HCT116 (cell line): ENCODE measurements at regions not wholly inside any gene's neighbourhood (a gene's known extent, or its start where the extent isn't known, plus 50 kb on each side); places are given as distances from the start of the nearest gene placed in this dataset.

Experiments used
- ATAC-seq: fragments of 200-7000 bp; cut with Tn5 transposase; 2 replicates; pipeline ENCODE4 v1.9.1; 2020; ENCODE audit warnings: mild to moderate bottlenecking, moderate library complexity
- BruUV-seq: library from RNA; stranded (reverse); fragments of 400-500 nt; replicated peaks from 2 replicates; lab custom pipeline; 2021; lab: Mats Ljungman, UMichigan
- CTCF ChIA-PET: fragments of 300-600 bp; sonication (Branson Sonifier 250); formaldehyde crosslinking; loops from one replicate; lab custom pipeline; 2021; ENCODE audit warnings: antibody characterized with exemption; lab: Charles Lee
- POLR2A ChIA-PET: fragments of 300-600, 350-600 bp; sonication (Branson Sonifier 250); formaldehyde crosslinking; loops from one replicate; lab custom pipeline; 2021; ENCODE audit warnings: antibody characterized with exemption; lab: Charles Lee
- RAD21 ChIA-PET, 2 experiments: fragments of 300-600 bp; sonication (Branson Sonifier 250); formaldehyde crosslinking; loops; one replicate each; lab custom pipeline; 2023; ENCODE audit warnings: low total read pairs in 2 of 2; ENCODE audit not compliant: uncharacterized antibody in 2 of 2, unreplicated experiment in 2 of 2, low non-redundant PET in 1 of 2; lab: Charles Lee
- DNase-seq: peaks from one replicate; pipeline ENCODE4 v3.0.0-alpha.2; 2010; ENCODE audit warnings: low read depth, low spot score
- H2AFZ ChIP-seq: fragments of 200-600 bp; shearing (Covaris generic), sonication (generic); 2 replicates; pipeline ENCODE4 v1.6.1; 2017; ENCODE audit warnings: low read depth, mixed run types, mixed read lengths, antibody characterized with exemption, low read length; ENCODE audit not compliant: poor library complexity, severe bottlenecking
- H3K27ac ChIP-seq: 2 replicates; pipeline ENCODE4 v1.5.1; 2012; ENCODE audit warnings: low read depth, low read length
- H3K27me3 ChIP-seq: fragments of 200-600 bp; sonication (generic); 2 replicates; pipeline ENCODE4 v1.6.1; 2016; ENCODE audit warnings: mixed run types, low read length, mixed read lengths; ENCODE audit not compliant: insufficient read depth
- H3K36me3 ChIP-seq, 2 experiments: fragments of 200-500 bp in 1 of 2; fragments of 200-600 bp in 1 of 2; sonication (Bioruptor generic) in 1 of 2; sonication (generic) in 1 of 2; 2 replicates each; pipeline versions ENCODE4 v1.5.1 to v1.6.1; 2014 to 2016; ENCODE audit warnings: low read length in 2 of 2, inconsistent platforms in 1 of 2, mixed read lengths in 1 of 2, mixed run types in 1 of 2; ENCODE audit not compliant: insufficient read depth in 2 of 2, control insufficient read depth in 1 of 2
- H3K4me1 ChIP-seq, 2 experiments: fragments of 200-600 bp in 1 of 2; sonication (generic) in 1 of 2; 2 replicates each; pipeline versions ENCODE4 v1.5.1 to v1.6.1; 2012 to 2017; ENCODE audit warnings: low read length in 2 of 2, inconsistent platforms in 1 of 2, mild to moderate bottlenecking in 1 of 2, mixed read lengths in 1 of 2, mixed run types in 1 of 2, moderate library complexity in 1 of 2; ENCODE audit not compliant: insufficient read depth in 2 of 2, control insufficient read depth in 1 of 2
- H3K4me2 ChIP-seq: fragments of 200-600 bp; sonication (generic); 2 replicates; pipeline ENCODE4 v1.6.1; 2017; ENCODE audit warnings: mixed run types, low read length, mixed read lengths
- H3K4me3 ChIP-seq, 2 experiments: fragments of 200-600 bp in 1 of 2; sonication (generic) in 1 of 2; replicated peaks in 1 of 2; 2 replicates each; pipeline ENCODE4 v1.5.1; 2011 to 2016; ENCODE audit warnings: low read length in 2 of 2, control low read depth in 1 of 2, low read depth in 1 of 2, mild to moderate bottlenecking in 1 of 2, mixed read lengths in 1 of 2, mixed run types in 1 of 2
- H3K79me2 ChIP-seq: fragments of 200-600 bp; sonication (generic); 2 replicates; pipeline ENCODE4 v1.6.1; 2017; ENCODE audit warnings: mild to moderate bottlenecking, mixed run types, low read length, moderate library complexity, mixed read lengths; ENCODE audit not compliant: insufficient read depth
- H3K9ac ChIP-seq: fragments of 200-600 bp; sonication (generic); 2 replicates; pipeline ENCODE4 v1.6.1; 2016; ENCODE audit warnings: low read length, mixed read lengths
- H3K9me2 ChIP-seq: fragments of 200-600 bp; sonication (generic), shearing (Covaris generic); 2 replicates; pipeline ENCODE4 v1.6.1; 2017; ENCODE audit warnings: mixed run types, mild to moderate bottlenecking, moderate library complexity; ENCODE audit not compliant: insufficient read depth
- H3K9me3 ChIP-seq, 2 experiments: fragments of 200-500 bp in 1 of 2; fragments of 200-600 bp in 1 of 2; sonication (Bioruptor generic) in 1 of 2; sonication (generic) in 1 of 2; 2 replicates each; pipeline ENCODE4 v1.6.1; 2014 to 2017; ENCODE audit warnings: low read length in 2 of 2, mixed read lengths in 2 of 2, inconsistent platforms in 1 of 2, low read depth in 1 of 2, mild to moderate bottlenecking in 1 of 2, mixed run types in 1 of 2, moderate library complexity in 1 of 2; ENCODE audit not compliant: control insufficient read depth in 1 of 2, insufficient read depth in 1 of 2
- H4K20me1 ChIP-seq: fragments of 200-600 bp; sonication (generic), shearing (Covaris generic); 2 replicates; pipeline ENCODE4 v1.6.1; 2017; ENCODE audit warnings: mixed run types, mild to moderate bottlenecking, moderate library complexity; ENCODE audit not compliant: insufficient read depth
- ATF3 ChIP-seq: IDR thresholded peaks from 2 replicates; pipeline ENCODE4 v1.6.1; 2012
- CEBPB ChIP-seq: IDR thresholded peaks from 2 replicates; pipeline ENCODE4 v1.6.1; 2012; ENCODE audit warnings: low read depth
- CTCF ChIP-seq, 3 experiments: fragments of 200-600 bp in 1 of 3; sonication (generic) in 1 of 3; IDR thresholded peaks in 2 of 3; conservative IDR thresholded peaks in 1 of 3; 2 replicates each; pipeline ENCODE4 v1.5.1; 2012 to 2017; ENCODE audit warnings: low read depth in 2 of 3, low read length in 2 of 3, antibody characterized with exemption in 1 of 3, borderline replicate concordance in 1 of 3, control low read depth in 1 of 3, mild to moderate bottlenecking in 1 of 3, mixed read lengths in 1 of 3, mixed run types in 1 of 3, moderate library complexity in 1 of 3; ENCODE audit not compliant: insufficient read depth in 1 of 3
- EGR1 ChIP-seq: IDR thresholded peaks from 2 replicates; pipeline ENCODE4 v1.6.1; 2012; ENCODE audit warnings: low read depth
- ELF1 ChIP-seq: IDR thresholded peaks from 2 replicates; pipeline ENCODE4 v1.6.1; 2012; ENCODE audit warnings: low read depth, borderline replicate concordance
- EZH2 ChIP-seq: fragments of 200-600 bp; sonication (generic); IDR thresholded peaks from 2 replicates; pipeline ENCODE4 v1.6.1; 2017; ENCODE audit warnings: antibody characterized with exemption, mixed run types
- EZH2phosphoT487 ChIP-seq: fragments of 200-600 bp; IDR thresholded peaks from 2 replicates; pipeline ENCODE4 v1.6.1; 2018; ENCODE audit warnings: antibody characterized with exemption, borderline replicate concordance
- FOSL1 ChIP-seq: IDR thresholded peaks from 2 replicates; pipeline ENCODE4 v1.6.1; 2012; ENCODE audit warnings: low read depth
- JUND ChIP-seq: IDR thresholded peaks from 2 replicates; pipeline ENCODE4 v1.6.1; 2012
- MAX ChIP-seq: IDR thresholded peaks from 2 replicates; pipeline ENCODE4 v1.6.1; 2012
- POLR2A ChIP-seq: IDR thresholded peaks from 2 replicates; pipeline ENCODE4 v1.7.0; 2011; ENCODE audit warnings: borderline replicate concordance; ENCODE audit not compliant: insufficient read depth, insufficient read length; ENCODE audit errors: extremely low read depth
- POLR2AphosphoS5 ChIP-seq: IDR thresholded peaks from 2 replicates; pipeline ENCODE4 v1.6.1; 2011; ENCODE audit warnings: mild to moderate bottlenecking, low read depth, low read length, moderate library complexity
- RAD21 ChIP-seq: IDR thresholded peaks from 2 replicates; pipeline ENCODE4 v1.6.1; 2012; ENCODE audit warnings: low read depth, mild to moderate bottlenecking
- REST ChIP-seq: IDR thresholded peaks from 2 replicates; pipeline ENCODE4 v1.6.1; 2012; ENCODE audit warnings: low read depth
- SIN3A ChIP-seq: IDR thresholded peaks from 2 replicates; pipeline ENCODE4 v1.6.1; 2012; ENCODE audit warnings: low read depth
- TCF7L2 ChIP-seq: IDR thresholded peaks from 2 replicates; pipeline ENCODE4 v1.7.0; 2011; ENCODE audit warnings: borderline replicate concordance, inconsistent platforms; ENCODE audit not compliant: insufficient read depth, insufficient read length; ENCODE audit errors: extremely low read depth
- YY1 ChIP-seq: IDR thresholded peaks from 2 replicates; pipeline ENCODE4 v1.6.1; 2011; ENCODE audit warnings: low read length, low read depth, moderate library complexity, mild to moderate bottlenecking; ENCODE audit not compliant: insufficient replicate concordance; ENCODE audit errors: extremely low read depth
- ZBTB33 ChIP-seq: IDR thresholded peaks from 2 replicates; pipeline ENCODE4 v1.6.1; 2011; ENCODE audit warnings: mild to moderate bottlenecking, low read length, moderate library complexity; ENCODE audit not compliant: insufficient replicate concordance; ENCODE audit errors: extremely low read depth
- ZFX ChIP-seq: fragments of 450-650 bp; IDR thresholded peaks from 2 replicates; pipeline ENCODE4 v1.6.1; 2017
- ZNF274 ChIP-seq: fragments of 200-500 bp; sonication (Bioruptor generic); IDR thresholded peaks from 2 replicates; pipeline ENCODE4 v1.6.1; 2014; ENCODE audit warnings: mild to moderate bottlenecking, low read depth, low read length, inconsistent platforms
- intact Hi-C: fragments of 100-400 bp; cut with micrococcal nuclease; formaldehyde crosslinking; loops from 2 replicates; pipeline ENCODE4 v1.10.0; 2022

- no peak overlapping the region for H3K4me2 ChIP-seq
- intact Hi-C loops: no loop called here
- H2AFZ ChIP-seq: no peak overlapping the region
- no peaks in the 10 kb centered on the region for H4K20me1 ChIP-seq
- TF ChIP-seq ZBTB33 (no peak), RAD21 (no peak), ZFX (no peak), CTCF (IDR thresholded peaks at IDR 0.05 in 2 of 3, conservative IDR thresholded peaks at IDR 0.05 in 1 of 3; ENCODE audit: borderline replicate concordance in 1 of 3, insufficient read depth in 1 of 3, low read depth in 2 of 3, low read length in 2 of 3) (no peak), POLR2AphosphoS5 (no peak), ZNF274 (no peak), EZH2phosphoT487 (no peak), TCF7L2 (no peak), MAX (no peak), REST (no peak), CEBPB (no peak), YY1 (no peak), SIN3A (no peak), JUND (no peak), ELF1 (no peak), FOSL1 (no peak), EGR1 (no peak), POLR2A (no peak), ATF3 (no peak), EZH2 (no peak)
- TF ChIP-seq, all 23 proteins: peak for 0
- no peaks in the 10 kb centered on the region for H3K79me2 ChIP-seq
- DNase-seq (no peak), ATAC-seq (no peak)
- no peaks in the 10 kb centered on the region for H3K27me3 ChIP-seq
- POLR2A ChIA-PET: no interaction called here
- H3K9me2 ChIP-seq: no peaks in the 10 kb centered on the region
- RAD21 ChIA-PET: no interaction called here
- CTCF ChIA-PET: no interaction called here
- H3K4me3 ChIP-seq: no peak overlapping the region
- no peak overlapping the region for H3K27ac ChIP-seq
- no TSS peak for BruUV-seq
- H3K36me3 ChIP-seq: no peaks in the 10 kb centered on the region
- peaks cover 0 to 13% of the 10 kb centered on the region in 2 experiments; a peak in 3 of 4 replicates for H3K4me1 ChIP-seq
- H3K9ac ChIP-seq: no peak overlapping the region
- H3K9me3 ChIP-seq: no peaks in the 10 kb centered on the region
Measured at GRCh38 chr4:103374306-103374705, 176.2 kb upstream of the CENPE start.
